ENCODE measurements at regions not wholly inside any gene's neighbourhood (a gene's known extent, or its start where the extent isn't known, plus 50 kb on each side); places are given as distances from the start of the nearest gene placed in this dataset.

- TF ChIP-seq CTCF (IDR thresholded peaks at IDR 0.05; ENCODE audit: poor library complexity, severe bottlenecking) (no peak), EZH2 (IDR thresholded peaks at IDR 0.05; ENCODE audit: borderline replicate concordance, insufficient read depth, low read length, poor library complexity, severe bottlenecking) (no peak)
Observed at GRCh38 chr3:109809513-109809912, 472.2 kb upstream of the DPPA4 start.
